GM12891 (cell line): ENCODE measurements at regions not wholly inside any gene's neighbourhood (a gene's known extent, or its start where the extent isn't known, plus 50 kb on each side); places are given as distances from the start of the nearest gene placed in this dataset.

Source experiments
- POLR2A ChIP-seq: IDR thresholded peaks from 2 replicates; pipeline ENCODE4 v1.6.1; 2011; ENCODE audit warnings: low read depth, low read length, control low read depth
- POLR2AphosphoS5 ChIP-seq: IDR thresholded peaks from 2 replicates; pipeline ENCODE4 v1.6.1; 2011; ENCODE audit warnings: low read depth, low read length, control low read depth

GRCh38 chr16:73163238-73163815 lies 115.4 kb upstream of the ZFHX3 start:
- TF ChIP-seq POLR2A = no peak
- no peak for TF ChIP-seq POLR2AphosphoS5
